Fibroblast of mammary gland (primary cell): ENCODE measurements at regions not wholly inside any gene's neighbourhood (a gene's known extent, or its start where the extent isn't known, plus 50 kb on each side); places are given as distances from the start of the nearest gene placed in this dataset.

ENCODE experiments used
- DNase-seq: peaks from one replicate; pipeline ENCODE4 v3.0.0-alpha.2; 2010; ENCODE audit warnings: low read depth
- H3K4me3 ChIP-seq: 2 replicates; pipeline ENCODE4 v1.5.1; 2011; ENCODE audit warnings: low read depth, mild to moderate bottlenecking, low read length, moderate library complexity; ENCODE audit not compliant: control insufficient read depth
- CTCF ChIP-seq: conservative IDR thresholded peaks from 2 replicates; pipeline ENCODE4 v1.5.1; 2011; ENCODE audit warnings: low read depth, low read length, inconsistent platforms; ENCODE audit not compliant: control insufficient read depth, insufficient read depth

GRCh38 chr16:79362300-79362970 lies 238.1 kb downstream of the MAF start:
- no peak for TF ChIP-seq CTCF
- no peak for DNase-seq
- H3K4me3 ChIP-seq: no peak overlapping the region

GRCh38 chr16:79361132-79361751 lies 239.3 kb downstream of the MAF start:
- no peak for DNase-seq
- H3K4me3 ChIP-seq: no peak overlapping the region

GRCh38 chr16:79360267-79360666 lies 240.3 kb downstream of the MAF start:
- TF ChIP-seq CTCF: no peak
- H3K4me3 ChIP-seq: no peak overlapping the region
- no peak for DNase-seq

More at GRCh38 chr16:79361132-79361751, 239.3 kb downstream of the MAF start:
- TF ChIP-seq CTCF: no peak

GRCh38 chr16:79359082-79359481 lies 241.5 kb downstream of the MAF start:
- no peak for DNase-seq
- no peak overlapping the region for H3K4me3 ChIP-seq
- TF ChIP-seq CTCF: no peak

- no peak for TF ChIP-seq CTCF
- H3K4me3 ChIP-seq: no peak overlapping the region
- no peak for DNase-seq
These were observed 242.3 kb downstream of the MAF start for GRCh38 chr16:79358188-79358587.

GRCh38 chr16:79355600-79356358 lies 244.8 kb downstream of the MAF start:
- TF ChIP-seq CTCF: no peak
- no peak for DNase-seq
- H3K4me3 ChIP-seq: no peak overlapping the region
